ENCODE measurements at regions not wholly inside any gene's neighbourhood (a gene's known extent, or its start where the extent isn't known, plus 50 kb on each side); places are given as distances from the start of the nearest gene placed in this dataset.

DNA sequence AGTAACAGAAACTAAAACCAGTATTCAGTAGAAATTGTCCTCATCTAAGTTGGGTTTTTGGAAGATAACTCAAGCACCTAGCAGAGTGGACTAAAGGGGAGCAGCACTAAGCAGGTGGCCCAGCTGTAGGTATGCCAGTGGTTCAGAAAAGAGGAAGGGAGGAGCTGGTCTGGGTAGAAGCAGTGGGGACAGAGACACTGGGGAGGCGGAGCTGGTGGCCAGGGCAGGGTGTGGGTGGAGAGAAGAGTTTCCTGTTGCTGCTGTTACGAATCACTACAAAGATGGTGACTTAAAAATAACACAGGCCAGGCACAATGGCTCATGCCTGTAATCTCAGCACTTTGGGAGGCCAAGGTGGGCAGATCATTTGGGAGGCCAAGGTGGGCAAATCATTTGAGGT is 136.2 kb downstream of the WDR11 start (continued):
- TF ChIP-seq, protein P1, sequence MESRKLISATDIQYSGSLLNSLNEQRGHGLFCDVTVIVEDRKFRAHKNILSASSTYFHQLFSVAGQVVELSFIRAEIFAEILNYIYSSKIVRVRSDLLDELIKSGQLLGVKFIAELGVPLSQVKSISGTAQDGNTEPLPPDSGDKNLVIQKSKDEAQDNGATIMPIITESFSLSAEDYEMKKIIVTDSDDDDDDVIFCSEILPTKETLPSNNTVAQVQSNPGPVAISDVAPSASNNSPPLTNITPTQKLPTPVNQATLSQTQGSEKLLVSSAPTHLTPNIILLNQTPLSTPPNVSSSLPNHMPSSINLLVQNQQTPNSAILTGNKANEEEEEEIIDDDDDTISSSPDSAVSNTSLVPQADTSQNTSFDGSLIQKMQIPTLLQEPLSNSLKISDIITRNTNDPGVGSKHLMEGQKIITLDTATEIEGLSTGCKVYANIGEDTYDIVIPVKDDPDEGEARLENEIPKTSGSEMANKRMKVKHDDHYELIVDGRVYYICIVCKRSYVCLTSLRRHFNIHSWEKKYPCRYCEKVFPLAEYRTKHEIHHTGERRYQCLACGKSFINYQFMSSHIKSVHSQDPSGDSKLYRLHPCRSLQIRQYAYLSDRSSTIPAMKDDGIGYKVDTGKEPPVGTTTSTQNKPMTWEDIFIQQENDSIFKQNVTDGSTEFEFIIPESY (IDR thresholded peaks at IDR 0.05; ENCODE audit: borderline replicate concordance, low read depth): no peak
- TF ChIP-seq FOXM1 (IDR thresholded peaks at IDR 0.05; ENCODE audit: low read depth): no peak
- TF ChIP-seq RCOR1 (IDR thresholded peaks at IDR 0.05; ENCODE audit: low read length): no peak
- TF ChIP-seq JUND (IDR thresholded peaks at IDR 0.05): no peak

DNA sequence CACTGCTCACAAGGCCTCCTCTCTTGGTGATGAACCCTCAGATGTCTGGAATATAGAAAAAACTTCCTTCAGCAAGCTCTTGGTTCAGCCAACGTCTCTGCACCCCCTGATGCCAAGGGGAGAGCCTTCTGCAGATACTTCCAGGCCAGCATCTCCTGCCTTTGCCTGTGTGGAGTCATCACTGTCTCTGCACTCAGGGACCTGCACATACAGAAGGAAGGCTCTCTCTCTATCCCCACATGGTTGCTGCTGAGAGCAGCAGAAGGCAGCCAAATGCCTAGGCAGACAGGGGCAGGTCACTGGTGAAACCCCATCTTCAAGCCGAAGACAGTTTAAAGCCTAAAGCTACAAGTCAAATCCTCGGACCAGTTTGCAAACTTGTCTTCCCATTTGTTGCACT is 137.6 kb downstream of the WDR11 start:
- Histone ChIP-seq H4K20me1 (ENCODE audit: insufficient read depth) (no peaks in the 10 kb centered on the region), H3K27ac (ENCODE audit: low read depth in 2 of 2, low read length in 1 of 2) (no peak overlapping the region), H3K4me2 (no peak overlapping the region), H3K4me3 (ENCODE audit: low read depth in 2 of 2, low read length in 1 of 2) (no peak overlapping the region), H3K79me2 (ENCODE audit: insufficient read depth) (no peaks in the 10 kb centered on the region), H3K9ac (no peak overlapping the region), H3F3A (replicated peaks; ENCODE audit: insufficient read depth) (no peaks in the 10 kb centered on the region), H3K4me1 (ENCODE audit: control insufficient read depth in 1 of 2, insufficient read depth in 2 of 2, low read depth in 1 of 2, low read length in 1 of 2) (no peaks in the 10 kb centered on the region), H3K9me3 (0 out of 2 replicates have a peak, but pooled peaks cover 5% of the 10 kb centered on the region), H2AFZ (ENCODE audit: low read depth) (no peak overlapping the region), H3K36me3 (replicated peaks in 1 of 2; ENCODE audit: control insufficient read depth in 1 of 2, insufficient read depth in 2 of 2, low read length in 1 of 2) (no peaks in the 10 kb centered on the region), H3K27me3 (ENCODE audit: insufficient read depth) (no peaks in the 10 kb centered on the region), H3K9me2 (no peaks in the 10 kb centered on the region)
- TF ChIP-seq EP300 (IDR thresholded peaks at IDR 0.05; ENCODE audit: borderline replicate concordance in 1 of 2, low read depth in 1 of 2, low read length in 1 of 2) (no peak), SMC3 (IDR thresholded peaks at IDR 0.05; ENCODE audit: low read depth, low read length) (no peak), FOSL2 (IDR thresholded peaks at IDR 0.05; ENCODE audit: borderline replicate concordance, low read depth) (no peak), YY1 (IDR thresholded peaks at IDR 0.05; ENCODE audit: low read depth) (no peak), FOXJ3 (CRISPR knock-in tag; IDR thresholded peaks at IDR 0.05) (no peak), CHD2 (IDR thresholded peaks at IDR 0.05; ENCODE audit: low read length, partially characterized antibody) (no peak), SIN3A (IDR thresholded peaks at IDR 0.05; ENCODE audit: borderline replicate concordance, low read depth, low read length) (no peak), EZH2phosphoT487 (IDR thresholded peaks at IDR 0.05; ENCODE audit: borderline replicate concordance, low read depth) (no peak), POLR2AphosphoS5 (IDR thresholded peaks at IDR 0.05; ENCODE audit: low read depth, low read length) (no peak), RCOR1 (IDR thresholded peaks at IDR 0.05; ENCODE audit: low read length) (no peak)
- WGBS (ENCODE audit: low lambda C conversion rate): 22% methylated on average over 3 of the region's 3 CpGs
- POLR2A ChIA-PET: no interaction called here
- no peak for DNase-seq
- CTCF ChIA-PET: no interaction called here

DNA sequence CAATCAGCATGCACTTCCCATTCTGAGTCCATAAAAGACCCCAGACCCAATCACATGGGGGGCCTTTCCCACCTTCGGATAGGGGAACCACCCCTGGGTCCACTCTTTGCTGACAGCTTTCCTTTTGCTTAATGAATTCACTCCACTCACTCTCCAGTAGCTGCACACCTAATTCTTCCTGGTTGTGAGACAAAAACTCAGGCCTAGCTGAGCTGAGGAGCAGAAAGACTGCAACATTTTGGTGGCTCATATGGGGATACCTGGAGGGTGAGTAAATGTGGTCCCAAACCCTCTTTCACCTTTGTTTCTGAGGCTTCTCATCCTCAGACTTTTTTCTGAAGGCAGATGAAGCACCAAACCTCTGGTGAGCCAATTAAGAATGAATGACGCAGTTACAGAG is 138.1 kb downstream of the WDR11 start:
- Histone ChIP-seq H3K9ac (no peak overlapping the region), H3K27ac (ENCODE audit: low read depth in 2 of 2, low read length in 1 of 2) (no peak overlapping the region), H3K9me2 (no peaks in the 10 kb centered on the region), H4K20me1 (ENCODE audit: insufficient read depth) (no peaks in the 10 kb centered on the region), H3F3A (replicated peaks; ENCODE audit: insufficient read depth) (no peaks in the 10 kb centered on the region), H3K4me2 (no peak overlapping the region), H2AFZ (ENCODE audit: low read depth) (no peak overlapping the region), H3K4me1 (ENCODE audit: control insufficient read depth in 1 of 2, insufficient read depth in 2 of 2, low read depth in 1 of 2, low read length in 1 of 2) (no peaks in the 10 kb centered on the region), H3K36me3 (replicated peaks in 1 of 2; ENCODE audit: control insufficient read depth in 1 of 2, insufficient read depth in 2 of 2, low read length in 1 of 2) (no peaks in the 10 kb centered on the region), H3K9me3 (0 out of 2 replicates have a peak, but pooled peaks cover 5% of the 10 kb centered on the region), H3K79me2 (ENCODE audit: insufficient read depth) (no peaks in the 10 kb centered on the region), H3K27me3 (ENCODE audit: insufficient read depth) (no peaks in the 10 kb centered on the region), H3K4me3 (ENCODE audit: low read depth in 2 of 2, low read length in 1 of 2) (no peak overlapping the region)
- WGBS (ENCODE audit: low lambda C conversion rate): 17% methylated on average over 2 of the region's 2 CpGs
- ChIA-PET POLR2A (no interaction called here), CTCF (no interaction called here)
- no peak for DNase-seq
- TF ChIP-seq, protein P2, sequence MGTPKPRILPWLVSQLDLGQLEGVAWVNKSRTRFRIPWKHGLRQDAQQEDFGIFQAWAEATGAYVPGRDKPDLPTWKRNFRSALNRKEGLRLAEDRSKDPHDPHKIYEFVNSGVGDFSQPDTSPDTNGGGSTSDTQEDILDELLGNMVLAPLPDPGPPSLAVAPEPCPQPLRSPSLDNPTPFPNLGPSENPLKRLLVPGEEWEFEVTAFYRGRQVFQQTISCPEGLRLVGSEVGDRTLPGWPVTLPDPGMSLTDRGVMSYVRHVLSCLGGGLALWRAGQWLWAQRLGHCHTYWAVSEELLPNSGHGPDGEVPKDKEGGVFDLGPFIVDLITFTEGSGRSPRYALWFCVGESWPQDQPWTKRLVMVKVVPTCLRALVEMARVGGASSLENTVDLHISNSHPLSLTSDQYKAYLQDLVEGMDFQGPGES (IDR thresholded peaks at IDR 0.05; ENCODE audit: low read depth, low read length): no peak
- TF ChIP-seq, protein P3, sequence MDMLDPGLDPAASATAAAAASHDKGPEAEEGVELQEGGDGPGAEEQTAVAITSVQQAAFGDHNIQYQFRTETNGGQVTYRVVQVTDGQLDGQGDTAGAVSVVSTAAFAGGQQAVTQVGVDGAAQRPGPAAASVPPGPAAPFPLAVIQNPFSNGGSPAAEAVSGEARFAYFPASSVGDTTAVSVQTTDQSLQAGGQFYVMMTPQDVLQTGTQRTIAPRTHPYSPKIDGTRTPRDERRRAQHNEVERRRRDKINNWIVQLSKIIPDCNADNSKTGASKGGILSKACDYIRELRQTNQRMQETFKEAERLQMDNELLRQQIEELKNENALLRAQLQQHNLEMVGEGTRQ (IDR thresholded peaks at IDR 0.05; ENCODE audit: borderline replicate concordance, low read depth, low read length): no peak
- TF ChIP-seq TAF1 (IDR thresholded peaks at IDR 0.05; ENCODE audit: borderline replicate concordance, low read depth, low read length) (no peak), RCOR1 (IDR thresholded peaks at IDR 0.05; ENCODE audit: low read length) (no peak), EZH2phosphoT487 (IDR thresholded peaks at IDR 0.05; ENCODE audit: borderline replicate concordance, low read depth) (no peak), FOXJ3 (CRISPR knock-in tag; IDR thresholded peaks at IDR 0.05) (no peak), CHD2 (IDR thresholded peaks at IDR 0.05; ENCODE audit: low read length, partially characterized antibody) (no peak), SIN3A (IDR thresholded peaks at IDR 0.05; ENCODE audit: borderline replicate concordance, low read depth, low read length) (no peak), EP300 (IDR thresholded peaks at IDR 0.05; ENCODE audit: borderline replicate concordance in 1 of 2, low read depth in 1 of 2, low read length in 1 of 2) (no peak), NRF1 (IDR thresholded peaks at IDR 0.05; ENCODE audit: low read depth, low read length) (no peak)
- TF ChIP-seq, protein P4, sequence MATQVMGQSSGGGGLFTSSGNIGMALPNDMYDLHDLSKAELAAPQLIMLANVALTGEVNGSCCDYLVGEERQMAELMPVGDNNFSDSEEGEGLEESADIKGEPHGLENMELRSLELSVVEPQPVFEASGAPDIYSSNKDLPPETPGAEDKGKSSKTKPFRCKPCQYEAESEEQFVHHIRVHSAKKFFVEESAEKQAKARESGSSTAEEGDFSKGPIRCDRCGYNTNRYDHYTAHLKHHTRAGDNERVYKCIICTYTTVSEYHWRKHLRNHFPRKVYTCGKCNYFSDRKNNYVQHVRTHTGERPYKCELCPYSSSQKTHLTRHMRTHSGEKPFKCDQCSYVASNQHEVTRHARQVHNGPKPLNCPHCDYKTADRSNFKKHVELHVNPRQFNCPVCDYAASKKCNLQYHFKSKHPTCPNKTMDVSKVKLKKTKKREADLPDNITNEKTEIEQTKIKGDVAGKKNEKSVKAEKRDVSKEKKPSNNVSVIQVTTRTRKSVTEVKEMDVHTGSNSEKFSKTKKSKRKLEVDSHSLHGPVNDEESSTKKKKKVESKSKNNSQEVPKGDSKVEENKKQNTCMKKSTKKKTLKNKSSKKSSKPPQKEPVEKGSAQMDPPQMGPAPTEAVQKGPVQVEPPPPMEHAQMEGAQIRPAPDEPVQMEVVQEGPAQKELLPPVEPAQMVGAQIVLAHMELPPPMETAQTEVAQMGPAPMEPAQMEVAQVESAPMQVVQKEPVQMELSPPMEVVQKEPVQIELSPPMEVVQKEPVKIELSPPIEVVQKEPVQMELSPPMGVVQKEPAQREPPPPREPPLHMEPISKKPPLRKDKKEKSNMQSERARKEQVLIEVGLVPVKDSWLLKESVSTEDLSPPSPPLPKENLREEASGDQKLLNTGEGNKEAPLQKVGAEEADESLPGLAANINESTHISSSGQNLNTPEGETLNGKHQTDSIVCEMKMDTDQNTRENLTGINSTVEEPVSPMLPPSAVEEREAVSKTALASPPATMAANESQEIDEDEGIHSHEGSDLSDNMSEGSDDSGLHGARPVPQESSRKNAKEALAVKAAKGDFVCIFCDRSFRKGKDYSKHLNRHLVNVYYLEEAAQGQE (IDR thresholded peaks at IDR 0.05; ENCODE audit: low read depth, low read length): no peak

Measured in SK-N-SH (cell line).